Fibroblast of the aortic adventitia (primary cell): ENCODE measurements at regions not wholly inside any gene's neighbourhood (a gene's known extent, or its start where the extent isn't known, plus 50 kb on each side); places are given as distances from the start of the nearest gene placed in this dataset.

ENCODE experiments used
- DNase-seq: peaks from one replicate; pipeline ENCODE4 v3.0.0-alpha.2; 2010; ENCODE audit warnings: low read depth
- H3K4me3 ChIP-seq: 2 replicates; pipeline ENCODE4 v1.5.1; 2011; ENCODE audit warnings: low read depth, mild to moderate bottlenecking, control low read depth, low read length, moderate library complexity
- TF ChIP-seq, protein P1 (sequence below): IDR thresholded peaks from 2 replicates; pipeline ENCODE4 v1.5.1; 2011; ENCODE audit warnings: mild to moderate bottlenecking, low read length, control low read depth, inconsistent platforms; ENCODE audit not compliant: insufficient read depth

DNA sequence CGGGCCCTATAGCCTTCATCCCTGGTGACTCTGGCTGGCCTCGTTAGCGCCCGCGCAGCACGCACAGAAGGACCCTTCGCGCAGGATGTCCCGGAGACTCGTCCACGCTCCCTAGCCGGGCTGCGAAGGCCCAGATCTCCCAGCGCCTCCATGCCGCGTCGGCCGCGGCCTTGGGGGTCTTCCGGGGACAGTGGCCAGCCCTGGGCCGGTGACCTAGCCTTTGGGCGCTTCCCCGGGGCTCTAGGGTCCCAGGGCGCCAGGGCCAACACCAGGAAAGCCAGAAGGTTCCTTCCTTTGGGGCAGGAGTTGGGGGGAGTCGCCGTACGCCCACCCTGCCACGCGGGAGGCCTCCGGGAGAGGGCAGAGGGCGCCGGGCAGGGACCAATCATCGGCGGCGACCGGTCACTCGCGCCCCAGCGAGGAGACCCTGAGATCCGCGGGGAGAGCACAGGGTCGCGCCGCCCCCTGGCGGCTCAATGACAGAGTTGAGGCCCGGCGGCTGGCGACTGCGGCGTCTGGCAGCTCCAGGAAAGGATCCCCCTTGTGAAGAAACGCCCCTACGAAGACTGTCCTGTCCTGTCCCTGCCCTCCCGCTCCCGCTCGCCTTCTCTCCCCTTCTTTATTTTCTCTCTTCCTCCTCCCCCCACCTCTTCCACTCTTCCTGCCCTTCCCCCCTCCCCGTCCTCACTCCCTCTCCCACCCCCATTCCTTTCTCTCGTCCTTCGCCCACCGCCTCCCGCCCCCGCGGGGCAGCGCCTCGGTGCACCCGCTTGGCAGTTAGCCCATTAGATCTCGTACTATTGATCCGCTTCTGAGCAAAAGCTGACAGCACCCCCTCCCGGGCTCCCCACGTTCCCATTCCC lies 62.3 kb upstream of the LBX1 start:
- H3K4me3 ChIP-seq = peak overlapping the region; percentile 55
- TF ChIP-seq, protein P1, sequence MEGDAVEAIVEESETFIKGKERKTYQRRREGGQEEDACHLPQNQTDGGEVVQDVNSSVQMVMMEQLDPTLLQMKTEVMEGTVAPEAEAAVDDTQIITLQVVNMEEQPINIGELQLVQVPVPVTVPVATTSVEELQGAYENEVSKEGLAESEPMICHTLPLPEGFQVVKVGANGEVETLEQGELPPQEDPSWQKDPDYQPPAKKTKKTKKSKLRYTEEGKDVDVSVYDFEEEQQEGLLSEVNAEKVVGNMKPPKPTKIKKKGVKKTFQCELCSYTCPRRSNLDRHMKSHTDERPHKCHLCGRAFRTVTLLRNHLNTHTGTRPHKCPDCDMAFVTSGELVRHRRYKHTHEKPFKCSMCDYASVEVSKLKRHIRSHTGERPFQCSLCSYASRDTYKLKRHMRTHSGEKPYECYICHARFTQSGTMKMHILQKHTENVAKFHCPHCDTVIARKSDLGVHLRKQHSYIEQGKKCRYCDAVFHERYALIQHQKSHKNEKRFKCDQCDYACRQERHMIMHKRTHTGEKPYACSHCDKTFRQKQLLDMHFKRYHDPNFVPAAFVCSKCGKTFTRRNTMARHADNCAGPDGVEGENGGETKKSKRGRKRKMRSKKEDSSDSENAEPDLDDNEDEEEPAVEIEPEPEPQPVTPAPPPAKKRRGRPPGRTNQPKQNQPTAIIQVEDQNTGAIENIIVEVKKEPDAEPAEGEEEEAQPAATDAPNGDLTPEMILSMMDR = peak; percentile 56
- DNase-seq = no peak

DNA sequence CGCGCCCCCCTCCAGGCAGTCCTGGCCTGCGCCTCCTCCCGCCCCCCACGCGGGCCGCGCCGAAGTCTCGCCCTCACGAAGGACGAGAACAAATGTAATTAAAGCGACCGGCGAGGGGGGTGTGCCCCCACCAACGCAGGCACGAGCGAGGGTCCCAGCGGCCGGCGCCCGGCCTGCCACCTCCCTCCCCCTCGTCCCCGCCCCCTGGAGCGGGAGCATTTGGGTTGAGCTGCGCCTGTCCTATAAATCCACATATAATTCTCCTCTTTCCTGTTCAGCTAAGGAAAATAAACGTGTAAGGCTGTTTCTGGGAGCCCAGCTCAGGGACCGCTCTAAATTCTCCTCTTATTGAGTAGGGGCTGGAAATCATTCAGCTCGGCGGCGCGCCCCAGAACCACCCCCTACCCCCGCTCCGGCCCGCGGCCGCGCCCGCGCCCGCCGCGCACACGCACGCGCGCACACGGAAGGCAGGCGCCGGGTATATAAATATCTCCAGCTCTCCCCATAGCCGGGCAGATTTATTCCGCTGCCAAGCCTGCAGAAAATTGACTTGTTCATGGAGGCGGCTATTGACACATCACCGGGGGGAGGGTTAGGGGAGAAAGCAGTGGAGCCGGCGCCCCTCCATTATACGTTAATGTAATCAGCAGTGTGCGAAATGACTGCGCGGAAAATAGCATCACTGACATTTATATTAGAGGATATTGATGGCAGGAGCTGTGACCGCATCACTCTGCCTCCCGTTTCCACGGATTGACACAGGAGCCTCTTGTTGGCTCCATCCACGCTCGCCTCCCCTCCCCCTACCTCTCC lies 61.6 kb upstream of the BTRC start:
- TF ChIP-seq, protein P1 = no peak
- H3K4me3 ChIP-seq = peak overlapping the region; percentile 55
- DNase-seq = peak; percentile 5

DNA sequence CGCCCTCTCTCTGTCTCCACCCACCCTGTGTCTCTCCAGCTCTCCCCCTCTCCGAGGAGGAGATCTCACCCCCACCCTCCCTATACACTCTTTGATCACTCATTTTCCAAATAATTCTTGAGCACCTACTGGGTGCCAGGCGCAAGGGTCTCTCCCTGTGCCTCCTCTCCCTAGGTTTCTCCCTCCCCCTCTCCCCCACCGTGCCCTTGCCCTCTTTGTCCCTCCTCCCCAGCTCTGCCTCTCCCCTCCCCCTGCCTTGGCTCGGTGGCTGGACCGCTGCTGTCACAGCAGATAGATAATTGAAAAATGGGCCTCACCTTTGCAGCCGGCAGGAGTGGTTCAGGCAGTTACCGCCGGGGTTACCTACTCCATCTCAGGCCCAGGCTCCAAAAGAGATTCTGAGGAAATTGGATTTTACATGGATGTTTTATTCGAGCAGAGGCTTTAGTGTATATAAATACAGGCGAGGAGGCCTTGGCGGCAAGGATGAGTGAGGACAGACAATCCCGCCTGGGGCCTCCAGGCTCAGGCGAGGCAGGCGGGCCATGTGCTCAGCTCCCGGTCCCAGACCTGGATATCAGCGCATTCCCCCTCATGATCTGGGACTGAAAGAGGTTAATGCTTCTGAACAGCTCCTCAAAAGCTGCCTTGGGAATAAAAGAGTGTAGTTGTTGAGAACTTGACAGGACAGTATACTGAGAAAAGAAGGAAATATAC lies 60.8 kb upstream of the BTRC start:
- DNase-seq = no peak
- H3K4me3 ChIP-seq = no peak overlapping the region
- TF ChIP-seq, protein P1 = no peak

DNA sequence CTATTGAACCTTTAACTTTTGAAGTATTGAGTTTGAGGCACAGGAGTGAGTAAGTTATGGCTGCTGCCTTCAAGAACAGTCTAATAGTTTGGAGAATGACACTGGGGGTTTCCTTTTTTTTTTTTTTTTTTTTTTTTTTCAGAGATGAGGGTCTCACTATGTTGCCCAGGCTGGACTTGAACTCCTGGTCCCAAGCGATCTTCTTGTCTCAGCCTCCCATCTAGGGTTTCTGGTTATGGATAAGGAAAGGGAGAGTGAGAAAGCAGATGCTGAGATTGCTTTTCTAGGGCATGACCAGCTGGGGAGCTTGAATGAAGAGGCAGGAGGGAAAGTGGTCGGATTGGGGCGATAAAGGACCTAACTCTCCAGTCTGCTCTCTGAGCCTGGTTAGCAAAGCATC lies 59.9 kb upstream of the BTRC start:
- no peak for DNase-seq
- no peak overlapping the region for H3K4me3 ChIP-seq
- TF ChIP-seq, protein P1 = no peak

DNA sequence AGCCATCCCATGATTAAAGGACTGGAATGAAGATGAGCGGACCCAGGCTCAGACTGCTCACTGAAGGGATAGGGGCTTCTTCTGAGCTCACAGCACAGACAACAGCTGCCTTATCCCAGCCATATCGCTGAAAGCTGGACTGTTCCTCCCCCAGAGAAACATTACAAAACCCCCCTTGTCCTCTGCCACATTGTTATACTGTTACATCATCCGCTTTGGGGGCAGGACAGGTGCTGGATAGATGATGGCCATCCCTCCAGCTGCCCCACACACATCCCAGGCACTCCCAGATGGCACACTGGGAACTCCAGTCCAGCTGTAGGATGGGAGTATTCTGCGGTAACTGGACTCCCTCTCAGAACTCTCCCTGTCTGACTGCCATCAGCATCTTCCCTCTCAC lies 58.7 kb upstream of the BTRC start:
- no peak for DNase-seq
- TF ChIP-seq, protein P1 = no peak
- H3K4me3 ChIP-seq = no peak overlapping the region

DNA sequence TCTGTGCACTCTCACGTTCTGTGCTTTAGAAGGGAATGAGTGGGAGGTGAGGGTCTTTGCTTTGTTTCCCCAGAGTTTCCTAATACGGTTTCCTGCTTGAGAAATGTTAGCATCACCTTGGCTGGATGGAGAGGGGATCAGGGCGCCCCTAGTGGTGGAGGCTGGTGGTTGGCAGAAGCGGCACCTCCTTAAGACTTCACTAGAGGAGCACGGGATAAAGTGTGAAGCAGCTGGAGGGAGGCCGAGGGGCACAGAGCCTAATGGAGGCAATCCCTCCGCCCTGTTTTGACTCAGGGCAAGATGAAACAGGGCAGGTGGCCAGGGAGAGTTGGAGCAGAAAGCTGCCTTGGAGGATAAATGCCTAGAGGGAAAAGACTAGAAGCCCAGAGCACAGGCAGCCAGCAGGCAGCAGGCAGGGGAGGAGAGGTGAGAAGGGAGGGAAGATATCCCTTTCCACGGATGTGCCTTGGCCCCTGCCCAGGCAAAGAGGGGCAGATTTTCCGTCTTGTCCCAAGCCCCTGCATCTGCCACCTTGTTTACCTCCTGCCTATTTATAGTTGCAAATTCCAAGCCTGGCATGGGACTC lies 56.0 kb upstream of the BTRC start:
- H3K4me3 ChIP-seq = no peak overlapping the region
- TF ChIP-seq, protein P1 = peak; percentile 90
- DNase-seq = peak; percentile 57
